Mesodermal cell (in vitro differentiated cells): ENCODE measurements at regions not wholly inside any gene's neighbourhood (a gene's known extent, or its start where the extent isn't known, plus 50 kb on each side); places are given as distances from the start of the nearest gene placed in this dataset.

ENCODE experiments used
- H3K27ac ChIP-seq: 2 replicates; pipeline ENCODE4 v1.7.0; 2013; ENCODE audit warnings: mild to moderate bottlenecking, low read depth, low read length, moderate library complexity; ENCODE audit not compliant: severe bottlenecking
- H3K36me3 ChIP-seq: 2 replicates; pipeline ENCODE4 v1.7.1; 2013; ENCODE audit warnings: mild to moderate bottlenecking, low read length, moderate library complexity; ENCODE audit not compliant: control insufficient read depth, insufficient read depth
- H3K4me1 ChIP-seq: one replicate; pipeline ENCODE4 v1.7.1; 2013; ENCODE audit warnings: mild to moderate bottlenecking, low read length; ENCODE audit not compliant: insufficient read depth, control insufficient read depth, poor library complexity, severe bottlenecking
- H3K4me3 ChIP-seq: 2 replicates; pipeline ENCODE4 v1.7.0; 2013; ENCODE audit warnings: low read length, control low read depth, mild to moderate bottlenecking; ENCODE audit not compliant: insufficient read depth, poor library complexity, severe bottlenecking; ENCODE audit errors: extremely low read depth
- H3K9me3 ChIP-seq: 2 replicates; pipeline ENCODE4 v1.7.1; 2013; ENCODE audit warnings: mild to moderate bottlenecking, low read length, moderate library complexity; ENCODE audit not compliant: control insufficient read depth
- WGBS, 2 experiments: methylation state at CpG; one replicate each; pipeline ENCODE4 v1.1.5; 2013; ENCODE audit warnings: missing lambda C conversion rate in 2 of 2; ENCODE audit not compliant: insufficient coverage in 2 of 2; 5-methylcytosine and 5-hydroxymethylcytosine counted together

GRCh38 chr16:8204096-8204495, 386.2 kb downstream of the TMEM114 start:
- H3K27ac ChIP-seq, result no peak overlapping the region
- peaks cover 3% of the 10 kb centered on the region for H3K9me3 ChIP-seq
- no peaks in the 10 kb centered on the region for H3K36me3 ChIP-seq
- 95% methylated on average over 2 of the region's 4 CpGs; no CpG with 5 or more reads in 1 of the 2 experiments for WGBS, 2 experiments
- H3K4me3 ChIP-seq, result no peak overlapping the region
- no peaks in the 10 kb centered on the region for H3K4me1 ChIP-seq

DNA sequence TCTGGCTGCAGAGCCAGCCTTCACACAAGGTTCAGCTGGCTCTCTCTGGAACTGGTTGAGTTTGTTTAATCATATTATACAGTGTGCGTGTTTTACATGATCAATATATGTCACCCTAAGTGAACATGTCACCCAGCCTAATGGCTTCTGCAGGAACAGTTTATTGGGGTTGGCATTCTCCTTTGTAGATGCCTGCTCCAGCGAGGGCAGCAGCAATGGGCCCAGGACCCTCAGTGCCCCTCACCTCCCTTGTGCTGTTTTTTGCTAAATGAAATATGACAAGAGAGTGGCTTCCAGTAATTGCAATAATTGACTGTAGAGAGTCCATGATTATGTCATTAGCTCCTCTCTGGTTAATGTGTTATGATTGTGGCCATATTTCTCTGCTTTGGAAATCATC, 387.2 kb downstream of the TMEM114 start:
- no peaks in the 10 kb centered on the region for H3K4me1 ChIP-seq
- H3K4me3 ChIP-seq, result no peak overlapping the region
- no peak overlapping the region for H3K27ac ChIP-seq
- WGBS, 2 experiments, result 86% methylated on average over 1 of the region's 2 CpGs; no CpG with 5 or more reads in 1 of the 2 experiments
- no peaks in the 10 kb centered on the region for H3K36me3 ChIP-seq
- H3K9me3 ChIP-seq, result peaks cover 3% of the 10 kb centered on the region

DNA sequence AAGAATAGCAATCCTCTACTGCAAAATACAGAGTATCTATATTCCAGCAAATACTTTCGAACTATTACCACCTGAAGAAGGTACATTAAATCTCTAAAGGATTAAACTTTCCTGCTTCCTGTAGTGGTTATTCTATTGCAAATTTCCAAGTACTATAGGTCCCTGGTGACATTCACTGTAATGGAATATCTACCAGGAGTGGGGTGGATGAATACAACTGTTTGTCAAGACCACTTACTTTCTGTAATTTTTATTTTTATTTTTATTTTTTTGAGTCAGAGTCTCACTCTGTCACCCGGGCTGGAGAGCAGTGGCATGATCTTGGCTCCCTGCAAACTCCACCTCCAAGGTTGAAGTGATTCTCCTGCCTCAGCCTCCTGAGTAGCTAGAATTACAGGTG, 389.5 kb downstream of the TMEM114 start:
- Histone ChIP-seq H3K9me3 (peaks cover 3% of the 10 kb centered on the region), H3K27ac (no peak overlapping the region), H3K4me3 (no peak overlapping the region), H3K4me1 (no peaks in the 10 kb centered on the region), H3K36me3 (no peaks in the 10 kb centered on the region)
- WGBS, 2 experiments, result 100% methylated on average over 1 of the region's 2 CpGs; no CpG with 5 or more reads in 1 of the 2 experiments

DNA sequence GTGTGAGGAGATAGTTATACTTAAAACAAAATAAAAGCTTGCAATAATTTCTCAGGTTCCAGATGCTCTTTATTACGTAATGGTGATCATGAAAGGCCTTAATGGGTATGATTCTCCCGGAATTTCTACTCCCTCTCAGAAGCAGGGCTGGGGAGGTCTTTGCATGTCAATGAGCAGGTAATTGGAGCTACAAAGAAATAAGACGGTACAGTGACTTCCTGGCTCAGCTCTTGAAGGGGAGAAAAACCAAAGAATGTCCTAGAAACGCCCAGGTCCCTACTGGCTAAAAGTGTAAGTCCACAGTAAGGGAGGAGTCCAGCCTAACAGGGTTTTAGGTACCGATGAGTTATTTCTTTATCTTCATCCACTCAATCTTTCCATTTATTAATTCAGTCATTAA, 390.9 kb downstream of the TMEM114 start:
- 54 to 79% methylated on average over 3 of the region's 5 CpGs for WGBS, 2 experiments
- H3K27ac ChIP-seq, result no peak overlapping the region
- peaks cover 3% of the 10 kb centered on the region for H3K9me3 ChIP-seq
- no peaks in the 10 kb centered on the region for H3K4me1 ChIP-seq
- H3K36me3 ChIP-seq, result no peaks in the 10 kb centered on the region
- H3K4me3 ChIP-seq, result no peak overlapping the region

DNA sequence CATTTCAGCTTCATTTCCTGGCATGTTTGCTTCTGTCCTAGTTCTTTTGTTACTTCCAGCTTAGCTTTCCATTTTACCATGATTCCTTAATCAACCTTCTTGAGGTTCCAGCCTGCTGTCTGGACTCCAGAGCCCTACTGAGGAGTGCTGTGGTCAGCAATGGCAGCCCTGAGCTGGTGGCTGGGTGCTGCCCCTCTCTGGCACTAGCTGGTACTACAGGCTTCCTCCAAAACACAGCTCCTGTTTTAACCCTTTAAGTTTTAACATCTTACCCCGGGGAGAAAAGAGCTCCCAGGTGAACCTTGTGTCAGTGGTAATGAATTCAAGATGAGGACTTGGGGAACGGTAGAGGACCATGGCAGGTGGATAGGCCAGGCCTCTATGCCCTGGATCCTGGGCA, 395.5 kb downstream of the TMEM114 start:
- no peak overlapping the region for H3K4me3 ChIP-seq
- WGBS, 2 experiments, result no CpG with 5 or more reads among the region's 2 CpGs
- H3K27ac ChIP-seq, result no peak overlapping the region
- H3K9me3 ChIP-seq, result no peaks in the 10 kb centered on the region
- H3K36me3 ChIP-seq, result no peaks in the 10 kb centered on the region
- H3K4me1 ChIP-seq, result no peaks in the 10 kb centered on the region

DNA sequence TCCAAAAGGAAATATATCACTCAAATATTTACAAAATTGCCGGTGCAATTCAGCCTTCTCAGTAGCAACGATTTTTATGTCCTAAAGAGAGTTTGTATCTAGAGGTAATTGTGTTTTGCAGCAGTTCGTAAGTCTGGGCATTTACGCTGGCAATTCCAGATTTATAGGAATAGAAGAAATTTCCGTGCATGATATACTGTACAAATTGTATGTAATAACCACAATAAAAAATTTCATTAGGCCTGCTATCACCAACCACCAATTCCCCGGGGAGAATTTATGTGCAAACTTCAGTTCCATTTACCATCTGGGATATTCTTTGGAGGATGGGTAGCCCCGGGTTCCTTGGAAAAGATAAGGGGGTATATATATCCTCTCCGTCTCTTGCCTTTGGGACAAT, 401.5 kb downstream of the TMEM114 start:
- Histone ChIP-seq H3K9me3 (no peaks in the 10 kb centered on the region), H3K27ac (no peak overlapping the region), H3K36me3 (no peaks in the 10 kb centered on the region), H3K4me3 (no peak overlapping the region), H3K4me1 (no peaks in the 10 kb centered on the region)
- WGBS, 2 experiments, result no CpG with 5 or more reads among the region's 8 CpGs

DNA sequence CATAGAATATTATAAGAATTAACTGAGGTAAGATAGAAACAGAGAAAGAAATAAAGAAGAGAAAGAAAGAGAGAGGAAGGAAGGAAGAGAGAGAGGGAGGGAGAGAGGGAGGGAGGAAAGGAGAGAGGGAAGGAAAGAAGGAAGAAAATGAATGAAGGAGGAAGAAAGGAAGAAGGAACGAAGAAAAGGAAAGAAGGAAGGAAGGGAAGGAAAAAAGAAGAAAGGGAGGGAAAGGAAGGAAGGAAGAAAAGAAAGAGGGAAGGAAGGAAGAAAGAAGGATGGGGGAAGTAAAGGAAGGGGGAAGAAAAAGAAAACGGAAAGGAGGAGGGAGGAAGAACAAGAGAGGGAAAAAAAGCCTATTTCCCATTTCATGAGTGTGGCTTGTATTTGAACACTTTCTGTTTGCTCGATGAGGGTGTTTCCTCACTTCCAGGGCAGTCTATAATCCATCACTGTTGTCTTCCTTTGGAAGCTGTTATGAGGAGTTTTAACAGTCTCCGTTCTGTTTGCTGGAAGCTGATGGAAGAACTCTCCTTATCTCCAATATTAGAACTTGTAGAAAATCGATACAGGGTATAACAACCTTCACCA, 402.4 kb downstream of the TMEM114 start:
- Histone ChIP-seq H3K9me3 (no peaks in the 10 kb centered on the region), H3K4me1 (no peaks in the 10 kb centered on the region), H3K4me3 (no peak overlapping the region), H3K27ac (no peak overlapping the region), H3K36me3 (no peaks in the 10 kb centered on the region)
- WGBS, 2 experiments, result 84 to 92% methylated on average over 3 of the region's 5 CpGs

DNA sequence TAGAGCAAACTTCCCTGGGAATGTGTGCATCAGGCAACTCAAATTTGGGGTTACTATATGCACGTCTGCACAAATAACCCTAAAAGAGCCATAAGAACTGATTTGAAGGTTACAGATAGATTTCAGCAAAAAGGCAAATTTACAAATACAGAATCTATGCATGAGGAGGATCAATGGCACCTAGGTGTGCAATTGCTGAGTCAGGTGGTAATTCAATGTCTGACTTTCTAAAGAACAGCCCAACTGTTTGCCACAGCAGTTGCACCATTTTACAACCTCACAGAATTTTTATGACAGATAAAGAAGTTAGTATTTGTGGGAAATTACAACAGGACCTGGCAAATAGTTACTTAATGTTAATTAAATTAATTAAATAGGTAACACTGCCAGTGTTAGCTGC, 405.5 kb downstream of the TMEM114 start:
- Histone ChIP-seq H3K9me3 (no peaks in the 10 kb centered on the region), H3K4me3 (no peak overlapping the region), H3K27ac (no peak overlapping the region), H3K36me3 (no peaks in the 10 kb centered on the region), H3K4me1 (no peaks in the 10 kb centered on the region)
- 100% methylated on average over 1 of the region's 1 CpG; no CpG with 5 or more reads in 1 of the 2 experiments for WGBS, 2 experiments

GRCh38 chr16:8183176-8184099, 406.9 kb downstream of the TMEM114 start:
- no peaks in the 10 kb centered on the region for H3K4me1 ChIP-seq
- no peaks in the 10 kb centered on the region for H3K9me3 ChIP-seq
- 97 to 100% methylated on average over 4 to 7 of the region's 11 CpGs for WGBS, 2 experiments
- no peaks in the 10 kb centered on the region for H3K36me3 ChIP-seq
- no peak overlapping the region for H3K4me3 ChIP-seq
- H3K27ac ChIP-seq, result no peak overlapping the region

DNA sequence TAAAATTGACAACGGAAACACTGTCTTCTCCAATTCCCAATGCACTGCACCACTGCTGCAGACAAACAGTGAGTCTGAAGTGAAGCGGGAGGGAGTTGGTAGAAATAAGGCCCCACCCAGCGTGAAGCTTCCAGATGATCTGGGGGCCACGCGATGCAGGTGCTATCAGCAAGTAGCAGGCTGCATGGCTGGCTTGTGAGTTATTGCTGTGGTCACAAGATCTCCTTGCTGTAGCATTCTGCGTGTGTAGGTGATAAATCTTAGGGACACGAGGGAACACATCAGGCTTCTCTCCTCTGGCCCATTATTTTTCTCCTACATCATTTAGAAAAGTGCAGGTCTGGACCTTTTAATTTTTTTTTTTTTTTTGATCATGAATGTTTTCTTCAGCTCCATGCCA, 407.6 kb downstream of the TMEM114 start:
- Histone ChIP-seq H3K36me3 (no peaks in the 10 kb centered on the region), H3K9me3 (no peaks in the 10 kb centered on the region), H3K4me3 (no peak overlapping the region), H3K27ac (no peak overlapping the region), H3K4me1 (no peaks in the 10 kb centered on the region)
- WGBS, 2 experiments, result 88 to 96% methylated on average over 4 to 5 of the region's 7 CpGs

GRCh38 chr16:8179615-8180014, 410.7 kb downstream of the TMEM114 start:
- no peak overlapping the region for H3K27ac ChIP-seq
- no peaks in the 10 kb centered on the region for H3K9me3 ChIP-seq
- no peak overlapping the region for H3K4me3 ChIP-seq
- no peaks in the 10 kb centered on the region for H3K36me3 ChIP-seq
- 64 to 73% methylated on average over 5 of the region's 5 CpGs for WGBS, 2 experiments
- H3K4me1 ChIP-seq, result no peaks in the 10 kb centered on the region
